ENCODE measurements at regions not wholly inside any gene's neighbourhood (a gene's known extent, or its start where the extent isn't known, plus 50 kb on each side); places are given as distances from the start of the nearest gene placed in this dataset.

GRCh38 chr22:48560836-48561235 is 1266.8 kb downstream of the BRD1 start:
- no peak for DNase-seq (ENCODE audit: low spot score)

DNA sequence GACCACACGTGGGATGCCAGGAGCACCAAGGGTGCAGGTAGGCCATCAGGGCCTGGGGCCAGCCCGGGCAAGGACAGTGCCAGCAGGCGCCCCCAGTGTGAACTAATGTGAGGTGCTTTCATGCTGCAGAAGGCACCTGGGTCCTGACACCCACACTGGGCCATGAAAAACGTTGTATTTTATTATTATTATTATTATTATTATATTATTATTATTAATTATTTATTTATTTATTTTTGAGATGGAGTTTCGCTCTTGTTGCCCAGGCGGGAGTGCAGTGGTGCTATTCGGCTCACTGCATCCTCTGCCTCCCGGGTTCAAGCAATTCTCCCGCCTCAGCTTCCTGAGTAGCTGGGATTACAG is 1267.3 kb downstream of the BRD1 start:
- DNase-seq (ENCODE audit: low spot score), result no peak

DNA sequence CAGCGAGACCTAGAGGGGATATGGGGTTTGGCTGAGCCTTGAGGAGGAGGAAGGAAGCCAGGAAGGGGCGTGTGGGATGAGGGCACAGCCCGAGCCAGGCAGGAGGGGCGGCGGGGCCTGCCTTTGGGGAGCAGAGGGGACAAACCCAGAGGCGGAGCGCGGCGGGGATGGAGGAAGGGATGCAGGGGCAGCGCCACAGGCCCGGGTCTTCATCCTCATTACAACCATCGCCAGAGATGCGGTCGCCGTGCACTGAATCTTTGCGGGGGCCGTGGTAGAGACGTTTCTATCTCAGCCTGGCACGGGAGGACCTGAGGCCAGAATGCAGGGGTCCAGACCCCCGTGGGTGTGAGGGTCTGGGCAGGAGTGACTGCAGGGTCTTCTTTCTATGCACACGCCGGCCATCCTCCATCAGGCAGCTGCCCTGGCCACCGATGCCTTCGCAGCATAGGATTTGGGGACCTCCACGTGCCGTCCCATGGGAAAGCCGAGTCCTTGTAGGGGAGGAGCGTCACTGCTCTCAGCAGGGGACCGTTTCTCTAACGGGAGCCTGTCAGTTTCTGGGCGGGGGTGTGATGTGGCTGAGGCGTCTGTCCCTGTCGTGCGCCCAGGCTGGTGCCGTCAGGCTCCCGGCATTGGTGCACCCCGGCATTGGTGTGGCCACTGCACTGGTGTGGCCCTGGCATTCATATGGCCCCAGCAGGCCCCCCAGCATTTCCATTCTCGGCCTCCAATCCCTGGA is 1267.9 kb downstream of the BRD1 start:
- no peak for DNase-seq (ENCODE audit: low spot score)

- DNase-seq (ENCODE audit: low spot score), result no peak
Measured at GRCh38 chr22:48558606-48559402, 1268.9 kb downstream of the BRD1 start.

GRCh38 chr22:48558016-48558415 is 1269.7 kb downstream of the BRD1 start:
- DNase-seq (ENCODE audit: low spot score), result no peak

DNA sequence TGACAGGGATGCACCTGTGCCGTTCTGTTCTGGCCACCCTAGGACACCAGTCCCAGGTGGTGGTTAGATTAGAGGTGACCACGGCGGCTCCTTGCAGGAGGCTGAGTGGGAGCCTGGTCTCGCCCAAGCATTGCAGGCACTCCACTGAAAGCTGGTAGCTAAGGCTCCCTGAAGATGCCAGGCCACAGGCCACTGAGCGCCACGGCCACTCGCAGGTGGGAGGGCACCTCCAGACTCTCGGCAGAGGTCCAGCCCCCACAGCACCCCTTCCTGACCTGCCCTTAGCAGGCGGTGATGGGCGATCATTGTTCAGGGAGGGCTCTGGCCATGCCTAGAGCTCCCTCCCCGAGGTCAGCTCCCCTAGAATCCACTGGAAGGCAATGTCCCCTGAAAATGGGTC is 1270.2 kb downstream of the BRD1 start:
- DNase-seq (ENCODE audit: low spot score), result no peak

GRCh38 chr22:48556751-48557150 is 1270.9 kb downstream of the BRD1 start:
- DNase-seq (ENCODE audit: low spot score), result no peak

DNA sequence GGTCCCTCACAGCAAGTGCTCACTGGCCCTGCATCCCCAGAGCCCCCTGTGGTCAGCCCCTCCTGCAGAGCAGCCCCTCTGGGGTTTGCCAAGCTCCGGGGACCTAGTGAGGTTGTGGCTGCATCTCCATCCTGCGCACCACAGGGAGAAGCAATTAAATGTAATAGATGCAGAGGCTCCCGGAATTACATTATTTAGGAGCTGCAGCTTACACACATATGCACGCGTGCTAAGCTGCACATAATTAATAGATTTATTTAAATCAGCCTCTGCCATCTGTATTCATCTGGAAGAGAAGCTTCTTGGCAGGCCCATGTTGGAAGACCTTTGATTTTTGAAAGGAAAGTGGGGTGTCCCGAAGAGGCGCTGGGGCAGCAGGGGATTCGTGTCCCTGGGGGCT is 1271.5 kb downstream of the BRD1 start:
- no peak for DNase-seq (ENCODE audit: low spot score)

- no peak for DNase-seq (ENCODE audit: low spot score)
Measured at GRCh38 chr22:48555606-48556005, 1272.1 kb downstream of the BRD1 start.

DNA sequence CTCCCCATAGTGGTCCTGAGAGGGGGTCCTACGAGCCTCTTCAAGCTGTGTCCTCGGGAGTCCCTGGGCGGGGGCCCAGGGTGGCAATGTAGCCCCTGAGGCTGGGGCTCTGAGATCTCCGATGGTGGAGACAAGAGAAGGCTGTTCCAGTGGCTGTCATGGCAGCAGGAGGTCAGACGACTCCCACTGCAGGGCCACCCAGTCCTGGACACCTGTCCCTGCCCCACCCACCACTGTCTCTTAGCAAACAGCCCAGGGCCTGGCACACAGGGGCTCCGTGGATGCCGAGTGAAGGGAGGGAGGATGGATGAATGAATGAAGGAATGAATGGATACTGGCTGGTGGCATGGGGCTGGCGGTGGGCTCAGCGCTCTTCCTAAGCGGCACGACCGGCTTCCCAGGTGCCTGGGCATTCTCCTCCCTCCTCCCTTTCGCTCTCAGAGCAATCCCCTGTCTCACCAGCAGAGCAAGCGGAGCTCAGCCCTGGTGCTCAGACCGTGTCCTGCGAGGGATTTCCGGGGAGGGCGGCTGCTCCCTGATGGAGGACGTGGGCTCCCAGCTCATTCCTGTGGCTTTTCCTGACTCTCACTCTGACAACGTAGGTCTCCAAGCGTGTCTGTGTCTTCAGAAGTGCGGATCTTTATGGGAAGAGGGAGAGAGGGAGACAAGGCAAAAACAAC is 1272.6 kb downstream of the BRD1 start:
- no peak for DNase-seq (ENCODE audit: low spot score)

DNA sequence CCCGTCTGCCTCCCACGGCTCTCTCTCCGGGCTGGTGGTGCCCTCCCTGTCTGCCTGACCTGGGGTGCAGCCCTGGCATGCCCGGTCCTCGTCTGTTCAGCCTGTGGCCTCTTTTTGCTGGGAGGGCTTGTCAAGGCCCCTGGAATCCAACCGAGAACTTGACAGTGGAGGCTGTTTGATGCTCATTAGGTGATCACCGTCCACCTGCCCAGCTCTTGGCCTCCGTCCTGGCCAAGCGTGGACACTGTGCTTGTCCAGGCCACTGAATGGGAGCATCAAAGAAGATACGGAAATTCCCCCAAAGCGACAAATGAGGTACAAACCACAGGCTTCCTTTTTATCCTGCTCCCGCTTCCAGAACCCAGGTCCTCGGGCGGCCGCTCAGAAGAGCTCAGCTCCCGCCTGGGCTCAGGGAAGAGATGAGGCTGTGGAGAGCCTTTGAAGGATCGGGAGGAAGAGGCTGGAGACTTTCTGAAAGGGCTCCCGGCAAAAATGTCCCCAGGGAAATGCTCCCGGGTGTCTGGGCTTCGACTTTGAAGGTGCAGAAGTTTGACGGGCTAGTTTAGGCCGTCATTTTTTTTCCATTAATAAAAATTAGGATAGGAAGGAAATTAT is 1273.9 kb downstream of the BRD1 start:
- DNase-seq (ENCODE audit: low spot score), result no peak

DNA sequence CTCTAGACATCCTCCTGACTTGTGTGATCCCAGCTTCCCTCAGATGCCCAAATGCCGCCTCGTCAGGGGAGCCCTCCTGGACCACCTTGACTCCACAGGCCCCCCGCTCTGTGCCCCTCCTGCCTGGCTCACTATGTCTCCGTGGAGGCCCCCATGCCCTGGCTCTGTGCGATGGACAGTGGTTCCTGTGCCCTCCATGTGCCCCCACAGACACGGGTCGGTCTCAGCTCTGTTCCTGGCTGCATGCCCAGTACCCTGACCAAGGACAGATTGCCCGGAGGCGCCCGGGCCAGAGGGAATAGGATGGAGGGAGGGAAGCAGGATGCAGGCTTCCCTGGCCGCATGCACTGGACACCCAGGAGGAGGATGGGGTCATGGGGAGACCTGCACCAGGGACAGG is 1274.6 kb downstream of the BRD1 start:
- no peak for DNase-seq (ENCODE audit: low spot score)

DNA sequence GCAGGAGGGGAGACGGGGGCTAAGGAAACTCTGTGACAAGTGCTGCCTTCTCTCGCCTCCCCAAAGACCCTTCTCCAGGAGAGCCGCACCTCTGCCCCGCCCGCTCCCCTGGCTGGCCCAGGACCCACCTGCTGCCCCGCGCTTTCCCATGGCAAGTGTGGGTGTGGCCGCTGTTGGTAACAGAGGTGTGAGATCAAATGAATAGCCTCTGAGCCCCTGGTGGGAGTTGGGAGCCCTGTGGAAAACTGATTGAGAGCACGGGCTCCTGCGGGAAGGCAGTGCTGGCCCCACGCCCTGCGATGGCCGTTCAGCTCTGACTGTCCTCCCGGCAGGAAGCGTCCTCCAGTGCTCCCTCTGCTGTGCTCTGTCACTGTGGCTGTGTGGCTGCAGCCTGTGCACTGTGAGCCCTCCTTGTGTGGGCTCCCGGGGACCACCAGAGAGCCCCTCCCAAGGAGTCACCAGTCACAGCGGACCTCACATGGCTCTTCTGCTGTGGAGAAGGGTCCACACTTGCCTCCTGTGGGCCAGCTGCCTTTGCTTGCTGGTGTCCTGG is 1275.9 kb downstream of the BRD1 start:
- DNase-seq (ENCODE audit: low spot score), result no peak

DNA sequence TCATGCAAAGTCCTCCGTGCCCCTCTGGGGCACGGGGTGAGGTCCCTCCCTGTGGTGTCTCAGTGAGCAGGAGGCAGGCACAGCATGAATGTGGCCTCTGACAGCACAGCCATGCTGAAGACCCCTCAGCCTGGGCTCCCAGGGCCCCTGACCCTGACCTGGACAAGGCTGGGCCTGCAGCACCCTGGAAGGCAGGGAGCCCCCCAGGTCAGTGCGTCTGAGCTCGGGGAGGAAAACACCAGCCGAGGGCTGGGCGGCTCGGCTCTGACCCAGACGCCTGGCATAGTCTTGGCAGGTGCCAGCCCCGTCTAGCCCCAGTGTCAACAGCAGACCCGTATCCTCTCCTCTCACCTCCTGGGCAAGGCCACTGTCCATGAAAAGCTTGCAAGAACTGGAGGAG is 1276.6 kb downstream of the BRD1 start:
- no peak for DNase-seq (ENCODE audit: low spot score)

DNA sequence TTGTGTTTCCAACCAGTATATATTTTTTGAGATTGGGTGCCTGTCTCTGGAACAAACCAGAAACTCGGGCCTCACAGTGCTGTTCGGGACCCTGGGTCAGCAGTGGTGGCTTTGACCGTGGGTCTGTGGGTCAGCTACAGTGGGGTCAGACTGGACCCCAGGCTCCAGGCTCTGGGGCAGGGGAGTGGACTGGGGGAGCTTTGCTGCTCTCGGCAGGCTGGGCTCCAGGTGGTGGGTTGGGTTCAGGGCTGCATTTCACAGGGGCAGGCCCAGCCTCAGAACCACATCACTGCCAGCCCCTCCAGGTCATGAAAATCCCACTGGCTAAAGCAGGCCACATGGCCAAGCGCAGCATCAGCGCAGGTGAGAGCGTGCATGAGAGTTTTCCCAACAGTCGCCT is 1279.3 kb downstream of the BRD1 start:
- no peak for DNase-seq (ENCODE audit: low spot score)

DNA sequence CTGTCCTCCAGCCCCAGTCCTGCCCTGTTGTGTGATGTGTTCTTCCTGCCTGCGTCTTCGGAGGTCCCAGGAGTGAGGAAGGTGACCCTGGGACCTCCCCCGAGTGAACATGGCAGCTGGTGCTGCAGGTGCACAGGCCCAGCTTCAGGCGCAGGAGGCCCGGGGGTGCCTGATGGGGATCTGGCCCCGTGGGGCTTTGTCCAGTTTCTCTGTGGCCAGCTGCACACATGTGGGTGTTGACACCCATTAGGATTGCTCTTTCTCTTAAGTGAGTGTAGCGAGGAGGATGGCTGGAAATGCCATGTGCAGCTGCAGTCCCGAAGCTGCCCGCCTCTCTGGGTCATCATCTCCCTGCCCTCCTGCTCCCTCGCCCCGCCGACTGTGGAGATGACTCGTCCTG is 1279.7 kb downstream of the BRD1 start:
- DNase-seq (ENCODE audit: low spot score), result no peak

DNA sequence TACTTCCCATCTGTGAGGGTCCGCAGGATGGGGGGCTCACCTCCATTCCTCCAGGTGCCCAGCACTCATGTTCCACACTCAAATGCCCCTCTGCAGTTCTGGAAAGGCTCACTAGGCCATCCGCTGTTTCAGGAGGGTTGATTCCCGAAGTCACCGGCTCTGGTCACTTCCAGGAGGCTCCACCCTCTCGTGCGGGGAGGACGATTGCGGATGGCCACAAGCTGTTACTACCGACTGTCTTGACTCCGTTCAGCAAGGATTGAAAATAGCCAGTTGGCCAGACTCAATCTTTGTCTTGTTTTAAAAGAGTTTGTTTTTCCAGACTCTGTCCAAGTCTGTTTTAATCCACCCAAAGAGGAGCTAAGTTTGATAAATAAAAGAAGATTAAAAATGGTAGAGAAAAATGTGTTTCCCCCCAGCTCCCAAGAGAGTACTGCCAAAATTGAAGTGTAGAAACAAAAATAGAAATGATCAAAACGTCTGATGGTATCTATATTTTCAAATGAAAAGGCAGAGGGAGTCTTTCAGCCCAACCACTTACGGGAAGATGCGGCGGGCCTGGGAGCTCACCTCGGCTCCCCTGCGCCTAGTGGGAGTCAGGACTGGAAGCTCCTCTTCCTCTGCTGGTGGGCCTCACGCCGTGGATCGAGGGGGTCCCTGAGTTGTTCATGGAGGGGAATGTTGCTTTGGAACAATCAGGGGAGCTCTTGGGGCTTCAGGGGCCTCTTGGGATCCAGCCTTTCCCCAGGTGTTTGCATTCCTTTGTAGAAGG is 1280.8 kb downstream of the BRD1 start:
- no peak for DNase-seq (ENCODE audit: low spot score)

- DNase-seq (ENCODE audit: low spot score), result no peak
Measured at GRCh38 chr22:48545987-48546386, 1281.7 kb downstream of the BRD1 start.

DNA sequence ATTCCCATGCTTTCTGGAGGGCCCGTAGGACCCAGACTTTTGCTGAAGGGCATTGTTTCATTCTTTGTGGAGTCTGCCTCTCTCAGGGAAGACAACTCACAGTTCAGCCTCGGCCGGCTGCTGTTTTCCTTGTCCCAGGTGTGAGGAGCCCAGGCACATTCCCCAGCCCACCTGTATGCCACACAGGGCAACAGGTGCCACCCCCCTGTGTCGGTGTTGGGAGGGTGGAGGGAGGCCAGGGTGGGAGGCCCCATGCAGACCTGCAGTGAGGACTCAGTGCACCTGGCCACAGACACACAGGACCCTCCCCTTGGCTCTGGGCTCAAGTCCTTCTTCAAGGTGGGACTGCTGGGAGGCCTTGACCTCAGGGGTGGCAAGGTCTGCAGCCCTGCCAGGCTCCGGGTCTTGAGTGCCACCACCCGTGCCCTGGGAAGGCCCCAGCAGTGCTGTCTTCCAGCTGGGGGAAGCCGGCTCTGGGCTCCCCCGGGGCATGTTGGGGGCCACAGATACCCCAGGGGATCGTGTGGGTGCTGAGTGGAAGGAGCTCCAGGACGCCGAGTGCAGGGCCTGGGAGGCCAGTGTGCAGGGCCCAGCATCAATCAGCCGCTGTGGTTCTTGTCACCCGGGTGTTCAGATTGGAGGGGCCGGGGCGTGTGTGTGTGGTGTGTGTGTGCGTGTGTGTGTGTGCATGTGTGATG is 1286.1 kb downstream of the BRD1 start:
- DNase-seq (ENCODE audit: low spot score), result no peak

DNA sequence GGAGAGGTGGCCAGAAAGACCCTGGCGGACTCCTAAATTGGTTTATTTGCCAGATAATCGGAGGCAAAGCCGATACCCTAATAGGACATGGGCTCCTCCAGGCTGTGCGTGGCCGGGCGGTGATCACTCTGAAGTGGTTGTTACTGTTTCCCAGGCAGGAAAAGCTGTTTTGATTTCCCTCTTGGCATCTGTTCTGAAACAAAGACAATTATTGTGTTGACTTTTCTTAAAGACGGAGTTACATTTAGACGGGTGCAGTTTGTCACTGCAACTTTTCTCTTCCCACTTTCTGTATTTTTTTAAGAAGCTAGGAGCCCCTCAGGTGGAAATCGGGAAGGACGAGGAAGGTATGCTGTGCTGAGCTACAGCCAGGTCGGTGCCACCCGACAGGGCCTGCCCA is 1288.4 kb downstream of the BRD1 start:
- DNase-seq (ENCODE audit: low spot score), result no peak

GRCh38 chr22:48538291-48538820 is 1289.3 kb downstream of the BRD1 start:
- no peak for DNase-seq (ENCODE audit: low spot score)

All from AG08396 (cell line).